Liver (tissue), 3 donors: ENCODE measurements at regions not wholly inside any gene's neighbourhood (a gene's known extent, or its start where the extent isn't known, plus 50 kb on each side); places are given as distances from the start of the nearest gene placed in this dataset.

Experiments
- CTCF ChIP-seq: fragments of 150-350 bp; IDR thresholded peaks from 2 replicates; pipeline ENCODE4 v1.5.1; 2017; ENCODE audit warnings: improper control_type of control experiment, low read depth, low read length; ENCODE audit not compliant: missing input control
- EGR1 ChIP-seq, 2 donors: IDR thresholded peaks; 2 replicates each; pipeline ENCODE4 v1.6.1; 2016 to 2018; ENCODE audit warnings: antibody characterized with exemption in 2 of 2, low read depth in 2 of 2
- JUND ChIP-seq, 2 donors: IDR thresholded peaks; 2 replicates each; pipeline ENCODE4 v1.6.1; 2016; ENCODE audit warnings: antibody characterized with exemption in 2 of 2
- TAF1 ChIP-seq: conservative IDR thresholded peaks from 2 replicates; pipeline ENCODE4 v1.6.1; 2016; ENCODE audit warnings: antibody characterized with exemption, mild to moderate bottlenecking
- YY1 ChIP-seq: IDR thresholded peaks from 2 replicates; pipeline ENCODE4 v1.6.1; 2016; ENCODE audit warnings: antibody characterized with exemption, mild to moderate bottlenecking
- donor health status: healthy.
- donor health status: healthy.

GRCh38 chr12:124431971-124432370 is 135.4 kb downstream of the NCOR2 start:
- TF ChIP-seq TAF1 (no peak), YY1 (no peak), CTCF (no peak), JUND (IDR thresholded peaks at IDR 0.05) (no peak), EGR1 (IDR thresholded peaks at IDR 0.05; ENCODE audit: low read depth in 2 of 2) (no peak)
